LoVo (cell line): ENCODE measurements at regions not wholly inside any gene's neighbourhood (a gene's known extent, or its start where the extent isn't known, plus 50 kb on each side); places are given as distances from the start of the nearest gene placed in this dataset.
A peak's percentile ranks its signal among the peaks of the same experiment; 100 is the strongest.
"Not testable (repeated sequence)": the region's sequence is repeated elsewhere in the genome, so short reads cannot be mapped to it uniquely, and the experiment has no call there.

Experiments
- DNase-seq: peaks from one replicate; pipeline ENCODE4 v3.0.0-alpha.2; 2016; ENCODE audit warnings: low spot score

GRCh38 chr7:9071160-9071762 lies 637.9 kb downstream of the NXPH1 start:
- DNase-seq, result no peak

- not testable (repeated sequence) for DNase-seq
Observed at GRCh38 chr7:9075774-9076173, 642.4 kb downstream of the NXPH1 start.

- DNase-seq, result no peak
Observed at GRCh38 chr7:9082203-9082602, 648.8 kb downstream of the NXPH1 start.

GRCh38 chr7:9083837-9084236 lies 650.4 kb downstream of the NXPH1 start:
- no peak for DNase-seq

GRCh38 chr7:9091282-9091681 lies 657.9 kb downstream of the NXPH1 start:
- DNase-seq, result peak; percentile 24

GRCh38 chr7:9097565-9098060 lies 664.2 kb downstream of the NXPH1 start:
- no peak for DNase-seq

GRCh38 chr7:9100289-9100688 lies 666.9 kb downstream of the NXPH1 start:
- DNase-seq, result no peak

GRCh38 chr7:9102846-9103245 lies 669.4 kb downstream of the NXPH1 start:
- DNase-seq, result no peak

GRCh38 chr7:9106747-9107146 lies 673.3 kb downstream of the NXPH1 start:
- DNase-seq, result no peak

- no peak for DNase-seq
Observed at GRCh38 chr7:9120331-9120730, 686.9 kb downstream of the NXPH1 start.

GRCh38 chr7:9124320-9124719 lies 690.9 kb downstream of the NXPH1 start:
- no peak for DNase-seq

GRCh38 chr7:9125246-9125645 lies 691.8 kb downstream of the NXPH1 start:
- DNase-seq, result no peak

- no peak for DNase-seq
Observed at GRCh38 chr7:9127901-9128300, 694.5 kb downstream of the NXPH1 start.

- no peak for DNase-seq
Observed at GRCh38 chr7:9148687-9149086, 715.3 kb downstream of the NXPH1 start.

GRCh38 chr7:9149499-9150082 lies 716.2 kb downstream of the NXPH1 start:
- no peak for DNase-seq

GRCh38 chr7:9163691-9164090 lies 730.3 kb downstream of the NXPH1 start:
- not testable (repeated sequence) for DNase-seq

GRCh38 chr7:9175871-9176270 lies 742.5 kb downstream of the NXPH1 start:
- DNase-seq, result no peak

- no peak for DNase-seq
Observed at GRCh38 chr7:9181356-9181755, 747.9 kb downstream of the NXPH1 start.

- no peak for DNase-seq
Observed at GRCh38 chr7:9186730-9187129, 753.3 kb downstream of the NXPH1 start.

- no peak for DNase-seq
Observed at GRCh38 chr7:9189703-9190102, 756.3 kb downstream of the NXPH1 start.

GRCh38 chr7:9192969-9193368 lies 759.6 kb downstream of the NXPH1 start:
- peak; percentile 9 for DNase-seq

GRCh38 chr7:9200626-9201025 lies 767.2 kb downstream of the NXPH1 start:
- DNase-seq, result no peak

- no peak for DNase-seq
Observed at GRCh38 chr7:9201928-9202327, 768.5 kb downstream of the NXPH1 start.

GRCh38 chr7:9204571-9204970 lies 771.2 kb downstream of the NXPH1 start:
- DNase-seq, result no peak
